K562 (cell line): ENCODE measurements at regions not wholly inside any gene's neighbourhood (a gene's known extent, or its start where the extent isn't known, plus 50 kb on each side); places are given as distances from the start of the nearest gene placed in this dataset.
A peak's percentile ranks its signal among the peaks of the same experiment; 100 is the strongest.

Experiments
- ATAC-seq: fragments of 200-7000 bp; cut with Tn5 transposase; 3 replicates; pipeline ENCODE4 v1.9.1; 2020; ENCODE audit warnings: moderate library complexity
- BruUV-seq: library from RNA; stranded (reverse); fragments of 400-500 nt; replicated peaks from 2 replicates; lab custom pipeline; 2021; lab: Mats Ljungman, UMichigan
- CTCF ChIA-PET: fragments of 300-600 bp; formaldehyde crosslinking; extraction: SDS; loops from one replicate; lab custom pipeline; 2021; ENCODE audit warnings: low intra/inter-chr PET ratio; lab: Yijun Ruan, JAX
- POLR2A ChIA-PET: fragments of 300-600, 350-650 bp; sonication (Branson Sonifier 250); formaldehyde crosslinking; extraction: SDS; loops from one replicate; lab custom pipeline; 2021; ENCODE audit warnings: antibody characterized with exemption, inconsistent platforms; lab: Yijun Ruan, JAX
- DNase-seq, 4 experiments: peaks; one replicate each; pipeline versions ENCODE4 v3.0.0 to v3.0.0-alpha.2; 2011 to 2018; ENCODE audit warnings: low spot score in 3 of 4, mixed read lengths in 3 of 4; ENCODE audit errors: extremely low read depth in 1 of 4
- FAIRE-seq: peaks from 2 replicates; lab custom pipeline; 2011; peaks lifted over from hg19 to GRCh38; lab: Jason Lieb, UNC
- H2AFZ ChIP-seq: 2 replicates; pipeline ENCODE4 v1.6.0; 2011; ENCODE audit warnings: low read depth, low read length, control low read depth, inconsistent platforms
- H3K27ac ChIP-seq: fragments of 200-600 bp; 3 replicates; pipeline ENCODE4 v1.8.0; 2011; ENCODE audit warnings: low read depth, mild to moderate bottlenecking, control low read depth, inconsistent platforms, low read length, moderate library complexity, mixed read lengths; ENCODE audit errors: extremely low read depth
- H3K27me3 ChIP-seq, 2 experiments: fragments of 300-600 bp in 1 of 2; 2 replicates in 1 of 2; 3 replicates in 1 of 2; pipeline versions ENCODE4 v1.6.0 to v1.8.0; 2011; ENCODE audit warnings: inconsistent platforms in 2 of 2, low read length in 2 of 2, mild to moderate bottlenecking in 1 of 2, mixed read lengths in 1 of 2, moderate library complexity in 1 of 2; ENCODE audit not compliant: control insufficient read depth in 2 of 2, insufficient read depth in 2 of 2
- H3K36me3 ChIP-seq: fragments of 300-600 bp; 3 replicates; pipeline ENCODE4 v1.8.0; 2011; ENCODE audit warnings: mild to moderate bottlenecking, low read length, inconsistent platforms; ENCODE audit not compliant: control insufficient read depth, insufficient read depth
- H3K4me1 ChIP-seq, 2 experiments: fragments of 200-600 bp in 1 of 2; replicated peaks in 1 of 2; 2 replicates in 1 of 2; 3 replicates in 1 of 2; pipeline versions ENCODE4 v1.5.1 to v1.8.0; 2011; ENCODE audit warnings: inconsistent platforms in 2 of 2, low read length in 2 of 2, mild to moderate bottlenecking in 1 of 2, mixed read lengths in 1 of 2, moderate library complexity in 1 of 2; ENCODE audit not compliant: control insufficient read depth in 2 of 2, insufficient read depth in 2 of 2
- H3K4me2 ChIP-seq: 2 replicates; pipeline ENCODE4 v1.6.1; 2011; ENCODE audit warnings: low read length, control low read depth, inconsistent platforms, mixed read lengths; ENCODE audit not compliant: insufficient read depth
- H3K4me3 ChIP-seq: fragments of 200-600 bp; sonication (generic), shearing (Covaris generic); 2 replicates; pipeline ENCODE4 v1.5.1; 2016; ENCODE audit warnings: control low read depth, inconsistent platforms
- H3K79me2 ChIP-seq: fragments of 200-600 bp; 3 replicates; pipeline ENCODE4 v1.8.0; 2011; ENCODE audit warnings: low read length, inconsistent platforms; ENCODE audit not compliant: control insufficient read depth, insufficient read depth
- H3K9ac ChIP-seq, 2 experiments: 2 replicates each; pipeline versions ENCODE4 v1.6.0 to v1.6.1; 2011; ENCODE audit warnings: low read depth in 2 of 2, low read length in 2 of 2, control low read depth in 1 of 2, inconsistent platforms in 1 of 2, mild to moderate bottlenecking in 1 of 2, mixed read lengths in 1 of 2; ENCODE audit not compliant: insufficient read depth in 1 of 2
- H3K9me1 ChIP-seq: one replicate; pipeline ENCODE4 v1.6.0; 2011; ENCODE audit warnings: inconsistent platforms, mild to moderate bottlenecking, low read length, moderate library complexity; ENCODE audit not compliant: control insufficient read depth, insufficient read depth
- H3K9me3 ChIP-seq: replicated peaks from 2 replicates; pipeline ENCODE4 v1.5.1; 2011; ENCODE audit warnings: low read depth, low read length, inconsistent platforms; ENCODE audit not compliant: control insufficient read depth, insufficient read depth
- H4K20me1 ChIP-seq: replicated peaks from 2 replicates; pipeline ENCODE4 v1.6.1; 2011; ENCODE audit warnings: low read length, inconsistent platforms, mixed read lengths; ENCODE audit not compliant: control insufficient read depth, insufficient read depth
- ATF3 ChIP-seq, 2 experiments: fragments of 450-650 bp in 1 of 2; sonication (generic) in 1 of 2; formaldehyde crosslinking in 1 of 2; IDR thresholded peaks in 1 of 2; conservative IDR thresholded peaks in 1 of 2; 2 replicates each; pipeline versions ENCODE4 v1.6.1 to v1.8.1; 2016 to 2023; ENCODE audit warnings: mild to moderate bottlenecking in 2 of 2, moderate library complexity in 2 of 2, inconsistent platforms in 1 of 2, missing genetic modification reagents in 1 of 2
- ATF6 ChIP-seq: sonication (generic); formaldehyde crosslinking; IDR thresholded peaks from 2 replicates; pipeline ENCODE4 v1.4.0; 2020; ENCODE audit warnings: mild to moderate bottlenecking, missing genetic modification reagents
- PHB2 ChIP-seq: fragments of 450-650 bp; IDR thresholded peaks from 2 replicates; pipeline ENCODE4 v1.6.1; 2017; ENCODE audit warnings: low read depth
- WGBS: fragments of 100-300 bp; shearing (Covaris generic); methylation state at CpG from one replicate; pipeline ENCODE4 v1.1.6; 2016; ENCODE audit warnings: low coverage, mixed read lengths; ENCODE audit not compliant: insufficient coverage; ENCODE audit errors: missing lambda C conversion rate; 5-methylcytosine and 5-hydroxymethylcytosine counted together
- in situ Hi-C: fragments of 300-500 bp; cut with MboI; formaldehyde crosslinking; loops from 4 replicates; pipeline ENCODE4 v1.15.0; 2018; ENCODE audit warnings: inconsistent platforms, mixed read lengths
- intact Hi-C: fragments of 100-400 bp; cut with micrococcal nuclease; formaldehyde crosslinking; loops from 2 replicates; pipeline ENCODE4 v1.14.2; 2022

- in situ Hi-C loops = no loop called here
- H3K36me3 ChIP-seq = no peaks in the 10 kb centered on the region
- ATAC-seq (no peak), FAIRE-seq (no peak), DNase-seq (no peak)
- no peaks in the 10 kb centered on the region for H3K79me2 ChIP-seq
- intact Hi-C loops = no loop called here
- no peaks in the 10 kb centered on the region for H3K4me1 ChIP-seq
- H3K9ac ChIP-seq = no peak overlapping the region
- H3K4me2 ChIP-seq = no peak overlapping the region
- POLR2A ChIA-PET = no interaction called here
- no peaks in the 10 kb centered on the region for H4K20me1 ChIP-seq
- H2AFZ ChIP-seq = 0 out of 2 replicates have a peak overlapping the region, but pooled peaks have one; percentile 9
- CTCF ChIA-PET = no interaction called here
- no peaks in the 10 kb centered on the region for H3K9me3 ChIP-seq
- H3K27me3 ChIP-seq = no peaks in the 10 kb centered on the region
- no peak for TF ChIP-seq ATF6 (CRISPR knock-in tag)
- no peaks in the 10 kb centered on the region for H3K9me1 ChIP-seq
- no TSS peak for BruUV-seq
- H3K4me3 ChIP-seq = no peak overlapping the region
- no peak overlapping the region for H3K27ac ChIP-seq
Observed at GRCh38 chr17:53570731-53571130, 252.0 kb upstream of the KIF2B start.

- Histone ChIP-seq H2AFZ (no peak overlapping the region), H3K4me1 (no peaks in the 10 kb centered on the region), H3K9ac (no peak overlapping the region), H4K20me1 (no peaks in the 10 kb centered on the region), H3K27me3 (no peaks in the 10 kb centered on the region), H3K36me3 (no peaks in the 10 kb centered on the region), H3K79me2 (no peaks in the 10 kb centered on the region), H3K9me1 (no peaks in the 10 kb centered on the region), H3K9me3 (no peaks in the 10 kb centered on the region), H3K27ac (no peak overlapping the region), H3K4me3 (no peak overlapping the region), H3K4me2 (no peak overlapping the region)
- no peak for ATAC-seq
- FAIRE-seq = peak; percentile 40
- in situ Hi-C loops (no loop called here), intact Hi-C loops (no loop called here)
- BruUV-seq = no TSS peak
- POLR2A ChIA-PET = no interaction called here
- CTCF ChIA-PET = no interaction called here
- 4% methylated on average over 1 of the region's 1 CpG for whole genome bisulfite sequencing
- no peak for DNase-seq
- TF ChIP-seq ATF3 (IDR thresholded peaks at IDR 0.05) (peak; percentile 39; the same call in 1 of the 2 replicates), ATF3 (CRISPR knock-in tag; conservative IDR thresholded peaks at IDR 0.05) (no peak), PHB2 (no peak)
Observed at GRCh38 chr17:53560953-53561352, 261.8 kb upstream of the KIF2B start.
